ENCODE measurements at regions not wholly inside any gene's neighbourhood (a gene's known extent, or its start where the extent isn't known, plus 50 kb on each side); places are given as distances from the start of the nearest gene placed in this dataset.

- H3K4me3 ChIP-seq (ENCODE audit: low read depth, low read length), result no peak overlapping the region
- CTCF ChIA-PET, result no interaction called here
- TF ChIP-seq CTCF (IDR thresholded peaks at IDR 0.05; ENCODE audit: insufficient read depth, low read length, missing control alignments), result no peak
- DNase-seq (ENCODE audit: low read depth, low spot score), result no peak
- POLR2A ChIA-PET, result no interaction called here
These were observed 86.7 kb upstream of the CNTNAP4 start for GRCh38 chr16:76190480-76190879.

GRCh38 chr16:76193906-76194615 lies 83.1 kb upstream of the CNTNAP4 start:
- POLR2A ChIA-PET, result no interaction called here
- no peak overlapping the region for H3K4me3 ChIP-seq (ENCODE audit: low read depth, low read length)
- CTCF ChIA-PET, result no interaction called here
- no peak for DNase-seq (ENCODE audit: low read depth, low spot score)
- no peak for TF ChIP-seq CTCF (IDR thresholded peaks at IDR 0.05; ENCODE audit: insufficient read depth, low read length, missing control alignments)

GRCh38 chr16:76194616-76195015 lies 82.6 kb upstream of the CNTNAP4 start:
- ChIA-PET CTCF (no interaction called here), POLR2A (no interaction called here)
- DNase-seq (ENCODE audit: low read depth, low spot score), result no peak
- no peak for TF ChIP-seq CTCF (IDR thresholded peaks at IDR 0.05; ENCODE audit: insufficient read depth, low read length, missing control alignments)
- no peak overlapping the region for H3K4me3 ChIP-seq (ENCODE audit: low read depth, low read length)

- ChIA-PET POLR2A (no interaction called here), CTCF (no interaction called here)
- TF ChIP-seq CTCF (IDR thresholded peaks at IDR 0.05; ENCODE audit: insufficient read depth, low read length, missing control alignments), result no peak
- H3K4me3 ChIP-seq (ENCODE audit: low read depth, low read length), result no peak overlapping the region
- no peak for DNase-seq (ENCODE audit: low read depth, low spot score)
These were observed 82.1 kb upstream of the CNTNAP4 start for GRCh38 chr16:76195056-76195455.

GRCh38 chr16:76195648-76196047 lies 81.6 kb upstream of the CNTNAP4 start:
- CTCF ChIA-PET, result no interaction called here
- no peak for TF ChIP-seq CTCF (IDR thresholded peaks at IDR 0.05; ENCODE audit: insufficient read depth, low read length, missing control alignments)

GRCh38 chr16:76197900-76198299 lies 79.3 kb upstream of the CNTNAP4 start:
- ChIA-PET POLR2A (no interaction called here), CTCF (no interaction called here)
- DNase-seq (ENCODE audit: low read depth, low spot score), result no peak
- no peak for TF ChIP-seq CTCF (IDR thresholded peaks at IDR 0.05; ENCODE audit: insufficient read depth, low read length, missing control alignments)
- H3K4me3 ChIP-seq (ENCODE audit: low read depth, low read length), result no peak overlapping the region

More at GRCh38 chr16:76195648-76196047, 81.6 kb upstream of the CNTNAP4 start:
- POLR2A ChIA-PET, result no interaction called here
- no peak overlapping the region for H3K4me3 ChIP-seq (ENCODE audit: low read depth, low read length)
- no peak for DNase-seq (ENCODE audit: low read depth, low spot score)

Measured in AG04449 (cell line).